Endodermal cell (in vitro differentiated cells): ENCODE measurements at regions not wholly inside any gene's neighbourhood (a gene's known extent, or its start where the extent isn't known, plus 50 kb on each side); places are given as distances from the start of the nearest gene placed in this dataset.

Experiments
- DNase-seq: peaks from one replicate; pipeline ENCODE4 v3.0.0-alpha.2; 2017
- H3K27ac ChIP-seq: 2 replicates; pipeline ENCODE4 v1.5.1; 2013; ENCODE audit warnings: mild to moderate bottlenecking, low read depth, low read length, moderate library complexity
- H3K27me3 ChIP-seq: 2 replicates; pipeline ENCODE4 v1.6.1; 2013; ENCODE audit warnings: mild to moderate bottlenecking, low read length, moderate library complexity; ENCODE audit not compliant: insufficient read depth, control insufficient read depth, poor library complexity, severe bottlenecking
- H3K36me3 ChIP-seq: 2 replicates; pipeline ENCODE4 v1.7.0; 2013; ENCODE audit warnings: mild to moderate bottlenecking, low read length, moderate library complexity; ENCODE audit not compliant: control insufficient read depth, insufficient read depth
- H3K4me1 ChIP-seq: one replicate; pipeline ENCODE4 v1.7.0; 2013; ENCODE audit warnings: low read length; ENCODE audit not compliant: control insufficient read depth, insufficient read depth
- H3K4me3 ChIP-seq: 2 replicates; pipeline ENCODE4 v1.5.1; 2013; ENCODE audit warnings: mild to moderate bottlenecking, low read length, moderate library complexity
- H3K9ac ChIP-seq: 2 replicates; pipeline ENCODE4 v1.6.1; 2013; ENCODE audit warnings: mild to moderate bottlenecking, low read length, moderate library complexity; ENCODE audit not compliant: poor library complexity, severe bottlenecking; ENCODE audit errors: extremely low read depth
- H3K9me3 ChIP-seq: 2 replicates; pipeline ENCODE4 v1.6.1; 2013; ENCODE audit warnings: mild to moderate bottlenecking, low read length, moderate library complexity; ENCODE audit not compliant: control insufficient read depth
- H3K27ac Mint-ChIP-seq: 2 replicates; pipeline ENCODE4 v1.8.0; 2020; ENCODE audit warnings: mixed read lengths
- H3K27me3 Mint-ChIP-seq: 2 replicates; pipeline ENCODE4 v1.8.0; 2021; ENCODE audit warnings: mild to moderate bottlenecking, mixed read lengths; ENCODE audit not compliant: insufficient read depth
- H3K36me3 Mint-ChIP-seq: 2 replicates; pipeline ENCODE4 v1.8.0; 2020; ENCODE audit warnings: low read depth, mixed read lengths
- H3K4me1 Mint-ChIP-seq: 2 replicates; pipeline ENCODE4 v1.8.0; 2020; ENCODE audit warnings: mixed read lengths
- H3K4me3 Mint-ChIP-seq: 2 replicates; pipeline ENCODE4 v1.8.0; 2020; ENCODE audit warnings: mild to moderate bottlenecking, moderate library complexity, mixed read lengths
- H3K9me3 Mint-ChIP-seq: 2 replicates; pipeline ENCODE4 v1.8.0; 2020; ENCODE audit warnings: mild to moderate bottlenecking, mixed read lengths
- CTCF ChIP-seq: fragments of 200-600 bp; sonication (generic); conservative IDR thresholded peaks from 2 replicates; pipeline ENCODE4 v1.5.0; 2021; ENCODE audit warnings: antibody characterized with exemption, mild to moderate bottlenecking
- WGBS, 2 experiments: methylation state at CpG; one replicate each; pipeline versions ENCODE4 v1.1.5 to v1.1.7; 2013; ENCODE audit warnings: missing lambda C conversion rate in 2 of 2, mixed read lengths in 1 of 2; ENCODE audit not compliant: insufficient coverage in 1 of 2, insufficient read length in 1 of 2; 5-methylcytosine and 5-hydroxymethylcytosine counted together

GRCh38 chr6:14252271-14252850 lies 134.8 kb downstream of the CD83 start:
- no peaks in the 10 kb centered on the region for H3K4me1 ChIP-seq
- H3K27ac Mint-ChIP-seq: no peak overlapping the region
- no peak overlapping the region for H3K4me3 Mint-ChIP-seq
- peaks cover 11% of the 10 kb centered on the region for H3K27me3 Mint-ChIP-seq
- DNase-seq: no peak
- peaks cover 19% of the 10 kb centered on the region for H3K4me1 Mint-ChIP-seq
- peaks cover 6% of the 10 kb centered on the region for H3K27me3 ChIP-seq
- no peak overlapping the region for H3K27ac ChIP-seq
- H3K4me3 ChIP-seq: no peak overlapping the region
- H3K9me3 ChIP-seq: no peaks in the 10 kb centered on the region
- H3K9ac ChIP-seq: no peak overlapping the region
- WGBS, 2 experiments: 91 to 94% methylated on average over 8 to 10 of the region's 10 CpGs
- no peaks in the 10 kb centered on the region for H3K36me3 Mint-ChIP-seq
- H3K9me3 Mint-ChIP-seq: no peaks in the 10 kb centered on the region
- TF ChIP-seq CTCF: no peak
- no peaks in the 10 kb centered on the region for H3K36me3 ChIP-seq

DNA sequence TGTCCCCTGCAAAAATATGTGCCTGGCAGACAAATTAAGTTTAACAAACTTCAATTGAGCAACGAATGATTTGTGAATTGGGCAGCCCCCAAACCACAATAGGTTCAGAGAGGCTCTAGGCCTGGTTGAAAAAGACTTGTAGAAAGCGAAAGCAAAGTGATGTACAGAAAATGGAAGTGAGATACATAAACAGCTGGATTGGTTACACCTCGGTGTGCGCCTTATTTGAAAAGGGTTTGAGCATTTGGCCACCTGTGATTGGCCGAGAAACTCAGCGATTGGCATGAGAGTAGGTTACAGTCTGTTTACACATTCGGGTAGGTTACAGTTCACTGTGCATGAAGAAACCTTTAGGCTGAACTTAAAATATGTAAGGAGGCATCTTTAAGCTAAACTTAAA lies 136.9 kb downstream of the CD83 start:
- 95 to 96% methylated on average over 7 of the region's 7 CpGs for WGBS, 2 experiments

DNA sequence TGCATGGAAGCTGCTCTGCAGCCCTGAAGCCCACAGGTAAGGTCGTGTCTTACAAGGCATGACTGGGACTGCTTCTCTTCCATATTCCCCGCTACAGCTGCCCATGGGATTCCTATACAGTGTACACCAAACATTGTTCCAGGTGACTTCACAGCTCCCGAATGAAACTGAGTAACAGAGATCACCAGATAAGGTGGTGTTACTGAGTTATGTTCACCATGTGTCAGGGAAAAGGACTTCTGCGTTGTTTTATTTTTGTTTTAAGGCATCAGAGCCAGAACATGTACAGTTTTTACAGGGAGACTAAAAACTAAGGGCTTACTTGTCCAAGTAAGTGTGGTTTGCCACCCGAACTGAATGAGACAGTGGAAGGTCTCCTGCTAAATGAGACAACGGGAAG lies 138.3 kb downstream of the CD83 start:
- Mint-ChIP-seq H3K27ac (no peak overlapping the region), H3K4me1 (peaks cover 26% of the 10 kb centered on the region), H3K27me3 (peaks cover 12% of the 10 kb centered on the region), H3K36me3 (no peaks in the 10 kb centered on the region), H3K9me3 (peaks cover 8% of the 10 kb centered on the region), H3K4me3 (no peak overlapping the region)
- peaks cover 6% of the 10 kb centered on the region for H3K27me3 ChIP-seq
- H3K27ac ChIP-seq: no peak overlapping the region
- WGBS, 2 experiments: 91 to 96% methylated on average over 5 to 6 of the region's 6 CpGs
- no peak for TF ChIP-seq CTCF
- no peak for DNase-seq
- no peak overlapping the region for H3K4me3 ChIP-seq
- no peaks in the 10 kb centered on the region for H3K4me1 ChIP-seq
- H3K9ac ChIP-seq: no peak overlapping the region
- peaks cover 7% of the 10 kb centered on the region for H3K9me3 ChIP-seq
- H3K36me3 ChIP-seq: no peaks in the 10 kb centered on the region

More for the DNA sequence above, 136.9 kb downstream of the CD83 start:
- Mint-ChIP-seq H3K27me3 (peaks cover 11% of the 10 kb centered on the region), H3K9me3 (no peaks in the 10 kb centered on the region), H3K36me3 (no peaks in the 10 kb centered on the region), H3K4me3 (no peak overlapping the region), H3K4me1 (peaks cover 36% of the 10 kb centered on the region), H3K27ac (no peak overlapping the region)
- DNase-seq: no peak
- Histone ChIP-seq H3K36me3 (no peaks in the 10 kb centered on the region), H3K4me3 (no peak overlapping the region), H3K9me3 (no peaks in the 10 kb centered on the region), H3K27me3 (peaks cover 6% of the 10 kb centered on the region), H3K27ac (no peak overlapping the region), H3K9ac (no peak overlapping the region), H3K4me1 (no peaks in the 10 kb centered on the region)
- no peak for TF ChIP-seq CTCF
